ENCODE measurements at regions not wholly inside any gene's neighbourhood (a gene's known extent, or its start where the extent isn't known, plus 50 kb on each side); places are given as distances from the start of the nearest gene placed in this dataset.

- TF ChIP-seq POLR2AphosphoS5 (IDR thresholded peaks at IDR 0.05) (no peak), POLR2A (IDR thresholded peaks at IDR 0.05) (no peak), CTCF (IDR thresholded peaks at IDR 0.05) (no peak)
- Histone ChIP-seq H3K4me1 (replicated peaks) (no peaks in the 10 kb centered on the region), H3K27ac (no peak overlapping the region), H3K9me3 (no peaks in the 10 kb centered on the region), H3K27me3 (replicated peaks; ENCODE audit: insufficient read depth) (no peaks in the 10 kb centered on the region), H3K36me3 (no peaks in the 10 kb centered on the region), H3K4me3 (no peak overlapping the region)
- DNase-seq (ENCODE audit: low spot score) = no peak
- 98% methylated on average over 6 of the region's 6 CpGs for WGBS
- intact Hi-C loops (cut with DNase I) = no loop called here
Measured at GRCh38 chr4:23125118-23125517, 432.4 kb downstream of the GBA3 start.

DNA sequence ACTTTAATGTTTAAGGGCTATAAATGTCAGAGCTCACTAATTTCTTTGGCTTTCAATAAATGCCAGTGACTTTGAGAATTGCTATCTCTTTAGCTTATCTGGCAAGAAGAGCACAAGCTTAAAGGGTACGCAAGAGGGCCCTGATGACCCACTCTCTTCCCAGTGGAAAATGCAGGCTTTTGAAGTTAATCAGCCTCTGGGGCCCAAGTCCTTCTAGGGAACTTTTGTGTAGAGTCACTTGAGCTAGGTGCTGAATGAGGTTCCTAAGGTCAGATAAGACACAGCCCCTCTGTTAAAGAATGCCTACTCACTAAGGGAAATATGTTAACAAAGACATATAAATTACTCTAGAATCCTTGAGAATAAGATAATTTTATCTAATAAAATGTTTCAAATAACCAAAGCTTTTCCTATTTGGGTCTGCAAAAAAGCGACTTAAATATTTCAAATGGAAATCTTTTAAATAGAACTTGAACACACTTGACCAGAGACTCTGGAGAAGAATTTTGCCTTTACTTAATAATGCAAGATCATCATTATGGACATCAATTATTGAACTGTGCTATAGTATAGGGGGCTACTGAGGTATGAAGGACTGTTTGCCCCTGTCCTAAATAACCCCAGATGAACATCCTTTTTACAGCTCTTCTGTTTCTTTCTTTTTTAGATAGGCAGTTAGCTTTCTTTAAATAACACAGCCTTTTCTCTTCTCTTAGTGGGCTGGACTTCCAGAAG is 430.1 kb downstream of the GBA3 start:
- Histone ChIP-seq H3K4me1 (replicated peaks) (no peaks in the 10 kb centered on the region), H3K27ac (no peak overlapping the region), H3K9me3 (no peaks in the 10 kb centered on the region), H3K36me3 (no peaks in the 10 kb centered on the region), H3K27me3 (replicated peaks; ENCODE audit: insufficient read depth) (no peaks in the 10 kb centered on the region), H3K4me3 (no peak overlapping the region)
- TF ChIP-seq POLR2AphosphoS5 (IDR thresholded peaks at IDR 0.05) (no peak), CTCF (IDR thresholded peaks at IDR 0.05) (no peak), POLR2A (IDR thresholded peaks at IDR 0.05) (no peak)
- WGBS = 68% methylated on average over 2 of the region's 2 CpGs
- intact Hi-C loops (cut with DNase I) = no loop called here
- no peak for DNase-seq (ENCODE audit: low spot score)

- Histone ChIP-seq H3K4me3 (no peak overlapping the region), H3K27ac (no peak overlapping the region), H3K27me3 (replicated peaks; ENCODE audit: insufficient read depth) (no peaks in the 10 kb centered on the region), H3K9me3 (no peaks in the 10 kb centered on the region), H3K36me3 (no peaks in the 10 kb centered on the region), H3K4me1 (replicated peaks) (no peaks in the 10 kb centered on the region)
- TF ChIP-seq POLR2AphosphoS5 (IDR thresholded peaks at IDR 0.05) (no peak), CTCF (IDR thresholded peaks at IDR 0.05) (no peak), POLR2A (IDR thresholded peaks at IDR 0.05) (no peak)
- DNase-seq (ENCODE audit: low spot score) = no peak
- WGBS = 39% methylated on average over 3 of the region's 3 CpGs
- intact Hi-C loops (cut with DNase I) = no loop called here
Measured at GRCh38 chr4:23120374-23120773, 427.6 kb downstream of the GBA3 start.

DNA sequence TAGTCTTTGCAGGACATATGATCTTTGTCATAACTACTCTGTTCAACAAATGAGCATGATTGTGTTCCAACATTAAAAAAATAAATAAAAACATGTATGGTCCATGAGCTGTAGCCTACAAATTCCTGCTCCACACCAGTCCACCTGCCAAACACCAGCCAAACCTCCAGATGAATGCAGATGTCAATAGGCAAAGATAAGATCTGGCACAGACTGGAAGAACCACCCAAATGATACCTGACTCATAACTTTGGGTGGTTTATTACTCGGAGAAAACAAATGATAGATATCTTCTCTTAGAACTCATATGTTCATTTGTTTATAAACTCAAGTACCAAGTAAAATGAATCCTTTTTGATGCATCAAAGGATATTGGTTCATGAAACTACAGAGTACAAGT is 425.1 kb downstream of the GBA3 start:
- WGBS = 31% methylated on average over 1 of the region's 1 CpG

More for the DNA sequence above, 425.1 kb downstream of the GBA3 start:
- H3K27ac ChIP-seq = no peak overlapping the region
- TF ChIP-seq POLR2AphosphoS5 (IDR thresholded peaks at IDR 0.05) (no peak), CTCF (IDR thresholded peaks at IDR 0.05) (no peak), POLR2A (IDR thresholded peaks at IDR 0.05) (no peak)
- intact Hi-C loops (cut with DNase I) = no loop called here
- H3K9me3 ChIP-seq = no peaks in the 10 kb centered on the region
- no peaks in the 10 kb centered on the region for H3K4me1 ChIP-seq (replicated peaks)
- H3K36me3 ChIP-seq = no peaks in the 10 kb centered on the region
- H3K4me3 ChIP-seq = no peak overlapping the region
- no peak for DNase-seq (ENCODE audit: low spot score)
- no peaks in the 10 kb centered on the region for H3K27me3 ChIP-seq (replicated peaks; ENCODE audit: insufficient read depth)

Data from prostate gland (tissue), 2 donors.